Body of pancreas (tissue), 4 donors: ENCODE measurements at regions not wholly inside any gene's neighbourhood (a gene's known extent, or its start where the extent isn't known, plus 50 kb on each side); places are given as distances from the start of the nearest gene placed in this dataset.

Experiments used
- ATAC-seq: fragments of 150-250 bp; one replicate; pipeline ENCODE4 v1.9.1; 2016
- DNase-seq, 4 donors: peaks; one replicate each; pipeline ENCODE4 v3.0.0-alpha.2; 2019
- H3K27ac ChIP-seq, 4 donors: fragments of 200-600 bp; sonication (generic); 1 replicate in 3 of 4; 2 replicates in 1 of 4; pipeline versions ENCODE4 v1.5.1 to v1.6.1; 2016 to 2019; ENCODE audit warnings: mild to moderate bottlenecking in 1 of 4, mixed read lengths in 1 of 4, moderate library complexity in 1 of 4
- H3K27me3 ChIP-seq, 2 donors: fragments of 200-600 bp; sonication (generic); one replicate each; pipeline ENCODE4 v1.6.0; 2016; ENCODE audit warnings: mild to moderate bottlenecking in 1 of 2
- H3K36me3 ChIP-seq, 2 donors: fragments of 200-600 bp; sonication (generic); replicated peaks in 1 of 2; 2 replicates each; pipeline ENCODE4 v1.5.1; 2016; ENCODE audit warnings: low read depth in 2 of 2; ENCODE audit not compliant: insufficient read depth in 1 of 2
- H3K4me1 ChIP-seq: fragments of 200-600 bp; sonication (generic); one replicate; pipeline ENCODE4 v1.6.0; 2016
- H3K4me3 ChIP-seq, 2 donors: fragments of 200-600 bp; sonication (generic); 1 replicate in 1 of 2; 2 replicates in 1 of 2; pipeline ENCODE4 v1.5.1; 2016 to 2019
- H3K9me3 ChIP-seq, 3 donors: fragments of 200-600 bp; sonication (generic); 1 replicate in 2 of 3; 2 replicates in 1 of 3; pipeline ENCODE4 v1.5.1; 2016
- POLR2A ChIP-seq, 3 donors: fragments of 450-650 bp; IDR thresholded peaks; one replicate each; pipeline ENCODE4 v1.6.1; 2016; ENCODE audit warnings: antibody characterized with exemption in 3 of 3, mild to moderate bottlenecking in 2 of 3
- WGBS, 2 donors: methylation state at CpG; one replicate each; pipeline ENCODE4 v1.1.5; 2017; 5-methylcytosine and 5-hydroxymethylcytosine counted together
- intact Hi-C: fragments of 100-400 bp; cut with DNase I; formaldehyde crosslinking; loops from one replicate; pipeline ENCODE4 v1.15.1; 2023
- TF ChIP-seq, protein P1 (sequence below), 7 experiments: fragments of 450-650 bp in 4 of 7; fragments of 200-600 bp in 3 of 7; sonication (generic) in 3 of 7; IDR thresholded peaks; one replicate each; pipeline ENCODE4 v1.5.1; 2016 to 2019; ENCODE audit warnings: antibody characterized with exemption in 7 of 7

DNA sequence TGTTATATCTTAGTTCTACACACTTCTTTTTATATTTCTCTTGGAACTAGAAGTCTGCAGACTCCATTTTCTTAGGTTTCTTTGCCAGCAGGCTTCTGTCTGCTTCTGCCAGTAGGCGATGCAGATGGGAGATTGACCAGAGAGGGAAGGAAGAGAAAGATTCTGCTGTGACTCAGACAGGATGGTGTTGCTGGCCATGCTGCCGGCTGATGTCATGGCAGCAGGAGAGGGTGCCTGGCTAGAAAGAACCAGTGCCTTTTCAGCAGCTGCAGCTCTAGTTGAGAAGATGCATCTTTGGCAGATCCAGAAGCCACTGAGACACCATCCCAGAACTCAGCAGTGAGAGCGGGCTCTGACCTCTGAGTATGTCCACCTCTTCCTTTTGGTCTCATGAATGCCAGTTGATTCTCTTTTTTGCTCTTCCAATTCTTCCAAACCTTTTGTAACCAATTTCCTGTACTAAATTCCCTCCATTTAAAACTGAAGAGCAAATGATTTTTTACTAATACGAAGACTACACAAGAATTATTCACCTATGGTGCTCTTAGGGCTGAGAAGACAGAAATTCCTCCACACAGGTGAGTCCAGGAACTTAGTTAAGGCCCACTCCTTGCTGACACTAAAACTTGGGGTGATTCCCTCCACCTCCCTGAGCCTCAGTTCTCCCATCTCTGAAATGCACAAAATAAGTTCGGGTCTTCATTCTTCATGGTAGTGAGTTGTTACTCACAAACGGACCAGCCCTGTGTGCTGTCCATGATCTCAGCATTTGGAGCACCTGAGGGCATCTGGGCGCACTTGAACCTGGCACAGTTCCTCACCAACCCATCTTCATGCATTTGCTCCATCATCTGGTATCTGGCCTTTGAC, 200.7 kb downstream of the MYCN start:
- H3K27me3 ChIP-seq = no peaks in the 10 kb centered on the region
- intact Hi-C loops = no loop called here
- H3K4me1 ChIP-seq = peaks cover 26% of the 10 kb centered on the region
- H3K27ac ChIP-seq = no peak overlapping the region
- no peak for ATAC-seq
- H3K36me3 ChIP-seq = no peaks in the 10 kb centered on the region
- WGBS, 2 donors = 78 to 80% methylated on average over 7 of the region's 7 CpGs
- no peak for TF ChIP-seq POLR2A (IDR thresholded peaks at IDR 0.05)
- TF ChIP-seq, protein P1, sequence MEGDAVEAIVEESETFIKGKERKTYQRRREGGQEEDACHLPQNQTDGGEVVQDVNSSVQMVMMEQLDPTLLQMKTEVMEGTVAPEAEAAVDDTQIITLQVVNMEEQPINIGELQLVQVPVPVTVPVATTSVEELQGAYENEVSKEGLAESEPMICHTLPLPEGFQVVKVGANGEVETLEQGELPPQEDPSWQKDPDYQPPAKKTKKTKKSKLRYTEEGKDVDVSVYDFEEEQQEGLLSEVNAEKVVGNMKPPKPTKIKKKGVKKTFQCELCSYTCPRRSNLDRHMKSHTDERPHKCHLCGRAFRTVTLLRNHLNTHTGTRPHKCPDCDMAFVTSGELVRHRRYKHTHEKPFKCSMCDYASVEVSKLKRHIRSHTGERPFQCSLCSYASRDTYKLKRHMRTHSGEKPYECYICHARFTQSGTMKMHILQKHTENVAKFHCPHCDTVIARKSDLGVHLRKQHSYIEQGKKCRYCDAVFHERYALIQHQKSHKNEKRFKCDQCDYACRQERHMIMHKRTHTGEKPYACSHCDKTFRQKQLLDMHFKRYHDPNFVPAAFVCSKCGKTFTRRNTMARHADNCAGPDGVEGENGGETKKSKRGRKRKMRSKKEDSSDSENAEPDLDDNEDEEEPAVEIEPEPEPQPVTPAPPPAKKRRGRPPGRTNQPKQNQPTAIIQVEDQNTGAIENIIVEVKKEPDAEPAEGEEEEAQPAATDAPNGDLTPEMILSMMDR (IDR thresholded peaks at IDR 0.05) = no peak
- no peak for DNase-seq
- H3K4me3 ChIP-seq = no peak overlapping the region
- no peaks in the 10 kb centered on the region for H3K9me3 ChIP-seq

- ATAC-seq = no peak
- intact Hi-C loops = no loop called here
- Histone ChIP-seq H3K4me3 (no peak overlapping the region), H3K9me3 (no peaks in the 10 kb centered on the region), H3K4me1 (peaks cover 26% of the 10 kb centered on the region), H3K27me3 (no peaks in the 10 kb centered on the region), H3K27ac (no peak overlapping the region), H3K36me3 (no peaks in the 10 kb centered on the region)
- 83 to 88% methylated on average over 9 of the region's 9 CpGs for WGBS, 2 donors
- DNase-seq = no peak
- TF ChIP-seq, protein P1 (IDR thresholded peaks at IDR 0.05) = no peak
- TF ChIP-seq POLR2A (IDR thresholded peaks at IDR 0.05) = no peak
Observed at GRCh38 chr2:16139663-16140615, 199.6 kb downstream of the MYCN start.

DNA sequence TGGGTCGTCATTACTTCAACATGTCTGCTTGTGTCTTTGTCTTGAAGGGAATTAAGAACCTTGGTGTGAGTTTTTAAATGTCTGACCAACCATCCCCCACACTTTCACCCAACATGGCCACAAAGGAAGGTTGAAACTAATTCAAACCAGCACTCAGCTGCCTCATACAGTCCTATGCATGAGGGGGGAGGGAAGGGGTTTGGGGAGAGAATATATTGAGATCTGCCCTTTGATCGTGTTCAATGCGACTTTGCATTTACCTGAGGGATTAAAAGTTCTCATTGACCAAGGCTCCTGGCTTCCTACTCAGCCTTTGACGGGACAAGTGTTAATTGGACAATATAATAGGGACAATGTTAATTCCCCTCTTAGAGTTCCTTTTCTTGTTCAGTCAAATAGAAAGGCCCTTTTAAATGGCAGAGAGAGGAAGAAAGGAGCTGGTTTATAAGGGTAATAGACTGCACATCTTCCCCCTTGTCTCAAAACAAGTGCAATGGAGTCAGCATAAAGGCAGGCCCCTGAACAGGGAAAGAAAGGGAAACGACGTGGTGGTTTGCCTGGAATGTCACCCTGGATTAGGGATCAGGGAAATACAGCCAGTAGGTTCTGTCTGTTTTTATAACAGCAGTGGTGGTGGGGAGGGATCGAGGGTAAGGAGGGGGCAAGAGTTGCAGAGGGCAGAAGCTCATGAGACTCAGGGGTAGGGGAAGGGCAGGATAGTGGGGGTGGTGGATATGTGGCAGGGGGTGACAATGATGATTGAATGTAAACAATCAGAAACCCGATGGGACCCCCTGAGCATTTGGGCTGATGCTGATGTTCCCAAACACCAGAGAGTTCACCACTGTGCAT, 198.7 kb downstream of the MYCN start:
- TF ChIP-seq, protein P1 (IDR thresholded peaks at IDR 0.05) = no peak
- TF ChIP-seq POLR2A (IDR thresholded peaks at IDR 0.05) = no peak
- DNase-seq = no peak
- Histone ChIP-seq H3K9me3 (no peaks in the 10 kb centered on the region), H3K27me3 (no peaks in the 10 kb centered on the region), H3K4me3 (no peak overlapping the region), H3K27ac (no peak overlapping the region), H3K36me3 (no peaks in the 10 kb centered on the region), H3K4me1 (peaks cover 26% of the 10 kb centered on the region)
- no peak for ATAC-seq
- WGBS, 2 donors = 79 to 87% methylated on average over 8 of the region's 8 CpGs
- intact Hi-C loops = no loop called here

DNA sequence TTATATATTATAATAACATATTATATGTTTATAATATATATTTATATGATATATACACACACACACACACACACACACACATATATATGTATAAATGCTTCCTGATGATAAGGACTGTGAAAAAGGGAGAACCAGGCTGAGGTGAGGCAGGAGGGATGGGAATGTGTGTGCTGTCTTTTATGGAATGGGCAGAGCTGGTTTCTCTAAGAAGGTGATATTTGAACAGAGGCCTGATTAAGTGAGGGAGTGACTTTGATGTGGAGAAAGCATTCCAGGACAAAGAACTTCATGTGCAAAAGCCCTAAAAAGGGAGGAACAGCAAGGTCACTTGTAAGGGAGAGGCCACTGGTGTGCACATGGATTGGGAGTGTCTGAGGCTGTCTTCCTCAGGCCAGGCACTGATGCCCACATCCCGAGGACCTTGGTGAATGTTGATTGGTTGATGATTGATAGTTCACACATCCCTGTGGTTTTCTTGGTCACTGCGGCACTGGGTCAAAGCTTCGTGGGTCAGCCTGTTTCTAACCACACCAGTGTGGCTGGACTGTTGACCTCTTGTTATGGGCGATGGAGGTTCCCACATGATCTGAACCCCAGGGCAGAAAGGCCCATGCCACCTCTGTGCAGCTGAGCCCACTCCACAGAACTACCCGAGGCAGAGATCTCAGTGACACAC, 196.9 kb downstream of the MYCN start:
- Histone ChIP-seq H3K36me3 (no peaks in the 10 kb centered on the region), H3K4me1 (peaks cover 18% of the 10 kb centered on the region), H3K27me3 (no peaks in the 10 kb centered on the region), H3K9me3 (no peaks in the 10 kb centered on the region), H3K4me3 (no peak overlapping the region), H3K27ac (no peak overlapping the region)
- TF ChIP-seq, protein P1 (IDR thresholded peaks at IDR 0.05) = no peak
- no peak for TF ChIP-seq POLR2A (IDR thresholded peaks at IDR 0.05)
- 74 to 88% methylated on average over 5 of the region's 5 CpGs for WGBS, 2 donors
- intact Hi-C loops = no loop called here
- DNase-seq = no peak
- no peak for ATAC-seq
